A549 (cell line): ENCODE measurements at regions not wholly inside any gene's neighbourhood (a gene's known extent, or its start where the extent isn't known, plus 50 kb on each side); places are given as distances from the start of the nearest gene placed in this dataset.

Experiments used
- ATAC-seq, 2 experiments: fragments of 200-7000 bp in 1 of 2; fragments of >200 bp in 1 of 2; cut with Nextera tagmentation in 1 of 2; cut with Tn5 transposase in 1 of 2; 3 replicates each; pipeline versions ENCODE4 v1.8.0 to v1.9.1; 2018 to 2020; ENCODE audit warnings: mild to moderate bottlenecking in 1 of 2, moderate library complexity in 1 of 2
- CTCF ChIA-PET: fragments of 300-600 bp; sonication (Branson Sonifier 250); formaldehyde crosslinking; extraction: SDS; loops from one replicate; lab custom pipeline; 2021; ENCODE audit warnings: antibody characterized with exemption, inconsistent platforms; lab: Yijun Ruan, JAX
- POLR2A ChIA-PET: fragments of 350-600 bp; formaldehyde crosslinking; extraction: SDS; loops from one replicate; lab custom pipeline; 2021; ENCODE audit warnings: antibody characterized with exemption, inconsistent platforms; lab: Yijun Ruan, JAX
- DNase-seq, 2 experiments: peaks; one replicate each; pipeline versions ENCODE4 v3.0.0 to v3.0.0-alpha.2; 2011 to 2016; ENCODE audit warnings: low read depth in 1 of 2, low spot score in 1 of 2
- FAIRE-seq: peaks from 2 replicates; lab custom pipeline; 2011; peaks lifted over from hg19 to GRCh38; lab: Jason Lieb, UNC
- H3K27ac ChIP-seq, 2 experiments: fragments of >200 bp; sonication (Bioruptor Twin); formaldehyde crosslinking; 3 replicates each; pipeline ENCODE4 v1.5.1; 2016 to 2017
- H3K4me1 ChIP-seq: fragments of >200 bp; sonication (Bioruptor Twin); formaldehyde crosslinking; 3 replicates; pipeline ENCODE4 v1.6.1; 2016
- H3K4me2 ChIP-seq: fragments of >200 bp; sonication (Bioruptor Twin); formaldehyde crosslinking; 3 replicates; pipeline ENCODE4 v1.6.1; 2016
- H3K4me3 ChIP-seq: fragments of >200 bp; sonication (Bioruptor Twin); formaldehyde crosslinking; 3 replicates; pipeline ENCODE4 v1.5.1; 2016
- H3K9me3 ChIP-seq: fragments of >200 bp; sonication (Bioruptor Twin); formaldehyde crosslinking; 3 replicates; pipeline ENCODE4 v1.6.1; 2016
- CBX8 ChIP-seq: fragments of 200-600 bp; sonication (generic); IDR thresholded peaks from 2 replicates; pipeline ENCODE4 v1.6.1; 2016
- CHD2 ChIP-seq: fragments of 150-350 bp; IDR thresholded peaks from 2 replicates; pipeline ENCODE4 v1.6.1; 2014; ENCODE audit warnings: low read length; ENCODE audit not compliant: partially characterized antibody
- EHF ChIP-seq: fragments of 250-450 bp; sonication (Bioruptor Pico); IDR thresholded peaks from 2 replicates; pipeline ENCODE4 v1.5.0; 2020; ENCODE audit warnings: mild to moderate bottlenecking
- EHMT2 ChIP-seq: fragments of 200-600 bp; sonication (generic); IDR thresholded peaks from 2 replicates; pipeline ENCODE4 v1.6.1; 2016; ENCODE audit warnings: antibody characterized with exemption, low read depth, mild to moderate bottlenecking, moderate library complexity
- ESRRA ChIP-seq: fragments of 150-350 bp; IDR thresholded peaks from 2 replicates; pipeline ENCODE4 v1.6.1; 2014; ENCODE audit warnings: mild to moderate bottlenecking, low read length, borderline replicate concordance
- FOXS1 ChIP-seq: fragments of 250-450 bp; sonication (Bioruptor Pico); IDR thresholded peaks from 2 replicates; pipeline ENCODE4 v1.5.0; 2020; ENCODE audit warnings: mild to moderate bottlenecking, moderate library complexity
- JUN ChIP-seq, 2 experiments: fragments of >200 bp; sonication (Bioruptor Twin); formaldehyde crosslinking; IDR thresholded peaks; 2 replicates in 1 of 2; 3 replicates in 1 of 2; pipeline ENCODE4 v1.6.1; 2016 to 2017
- JUNB ChIP-seq: fragments of >200 bp; sonication (Bioruptor Twin); formaldehyde crosslinking; IDR thresholded peaks from 2 replicates; pipeline ENCODE4 v1.6.1; 2016
- KDM5A ChIP-seq: fragments of 200-600 bp; sonication (generic); IDR thresholded peaks from 2 replicates; pipeline ENCODE4 v1.6.1; 2016; ENCODE audit warnings: antibody characterized with exemption, mild to moderate bottlenecking
- NPAS2 ChIP-seq: fragments of 250-450 bp; sonication (Bioruptor Pico); IDR thresholded peaks from 2 replicates; pipeline ENCODE4 v1.8.0; 2022; ENCODE audit warnings: mild to moderate bottlenecking, moderate library complexity, borderline replicate concordance
- NR3C1 ChIP-seq: fragments of >200 bp; sonication (Bioruptor Twin); formaldehyde crosslinking; IDR thresholded peaks from 3 replicates; pipeline ENCODE4 v1.6.1; 2017
- RFX5 ChIP-seq: fragments of 450-650 bp; IDR thresholded peaks from 2 replicates; pipeline ENCODE4 v1.7.1; 2014; ENCODE audit warnings: antibody characterized with exemption, mild to moderate bottlenecking, moderate library complexity
- TFCP2L1 ChIP-seq: fragments of 250-450 bp; sonication (Bioruptor Pico); IDR thresholded peaks from 2 replicates; pipeline ENCODE4 v1.5.0; 2021; ENCODE audit warnings: mild to moderate bottlenecking
- WGBS: methylation state at CpG from one replicate; pipeline ENCODE4 v1.1.6; 2017; ENCODE audit errors: missing lambda C conversion rate; 5-methylcytosine and 5-hydroxymethylcytosine counted together
- TF ChIP-seq, protein P1 (sequence below): fragments of 250-450 bp; sonication (Bioruptor Pico); IDR thresholded peaks from 2 replicates; pipeline ENCODE4 v1.5.0; 2020; ENCODE audit warnings: low read depth, mild to moderate bottlenecking, moderate library complexity
- TF ChIP-seq, protein P2 (sequence below): fragments of 150-350 bp; IDR thresholded peaks from 2 replicates; pipeline ENCODE4 v1.6.1; 2014; ENCODE audit warnings: low read depth, mild to moderate bottlenecking, low read length
- TF ChIP-seq, protein P3 (sequence below): IDR thresholded peaks from 2 replicates; pipeline ENCODE4 v1.6.1; 2012
- TF ChIP-seq, protein P4 (sequence below): IDR thresholded peaks from 2 replicates; pipeline ENCODE4 v1.6.1; 2012
- TF ChIP-seq, protein P5 (sequence below): fragments of >200 bp; sonication (Bioruptor Twin); formaldehyde crosslinking; IDR thresholded peaks from 3 replicates; pipeline ENCODE4 v1.5.1; 2016
- TF ChIP-seq, protein P6 (sequence below): fragments of 450-650 bp; IDR thresholded peaks from 2 replicates; pipeline ENCODE4 v1.6.1; 2014; ENCODE audit warnings: antibody characterized with exemption

DNA sequence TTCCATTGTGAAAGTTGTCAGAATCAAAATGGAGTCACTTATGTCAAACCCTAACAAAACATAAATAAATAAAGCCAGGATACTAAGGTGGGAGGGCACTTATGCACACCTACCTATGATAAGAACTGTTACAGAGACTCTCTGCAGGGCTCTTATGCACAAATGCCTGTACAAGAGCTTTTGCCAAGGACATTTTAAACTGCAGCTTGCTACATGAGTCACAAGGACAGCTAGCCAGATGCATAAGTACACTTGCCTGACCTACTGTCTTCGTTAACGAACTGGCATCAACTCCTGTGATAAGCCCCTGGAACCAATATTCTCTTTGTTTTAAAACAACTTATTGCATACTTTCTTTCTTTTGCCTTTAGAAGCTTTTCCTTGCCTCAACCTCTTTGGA lies 152.9 kb upstream of the SPEF2 start (continued):
- TF ChIP-seq, protein P1, sequence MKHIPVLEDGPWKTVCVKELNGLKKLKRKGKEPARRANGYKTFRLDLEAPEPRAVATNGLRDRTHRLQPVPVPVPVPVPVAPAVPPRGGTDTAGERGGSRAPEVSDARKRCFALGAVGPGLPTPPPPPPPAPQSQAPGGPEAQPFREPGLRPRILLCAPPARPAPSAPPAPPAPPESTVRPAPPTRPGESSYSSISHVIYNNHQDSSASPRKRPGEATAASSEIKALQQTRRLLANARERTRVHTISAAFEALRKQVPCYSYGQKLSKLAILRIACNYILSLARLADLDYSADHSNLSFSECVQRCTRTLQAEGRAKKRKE (CRISPR knock-in tag): no peak
- TF ChIP-seq JUN (IDR thresholded peaks at IDR 0.05) (no peak), RFX5 (no peak)

DNA sequence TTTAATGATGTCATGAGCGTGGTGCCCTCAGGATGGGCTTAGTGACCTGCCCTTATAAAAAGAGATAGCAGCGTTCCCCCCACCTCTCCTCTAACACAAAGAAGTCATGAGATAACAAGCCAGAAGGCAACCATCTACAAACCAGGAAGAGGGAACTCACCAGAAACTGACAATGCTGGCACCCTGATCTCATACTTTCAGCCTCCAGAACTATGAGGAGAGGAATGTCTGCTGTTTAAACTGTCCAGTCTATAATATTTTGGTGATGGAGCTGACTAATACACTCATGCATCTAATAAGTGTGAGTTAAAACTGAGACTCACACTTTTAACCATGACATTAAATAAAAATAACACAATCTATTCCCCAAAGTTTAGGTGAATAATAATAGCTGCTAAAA lies 156.1 kb upstream of the SPEF2 start:
- Histone ChIP-seq H3K27ac (no peak overlapping the region), H3K4me3 (no peak overlapping the region), H3K9me3 (no peaks in the 10 kb centered on the region), H3K4me1 (no peaks in the 10 kb centered on the region), H3K4me2 (no peak overlapping the region)
- DNase-seq: no peak
- ChIA-PET POLR2A (no interaction called here), CTCF (no interaction called here)
- TF ChIP-seq TFCP2L1 (CRISPR knock-in tag) (no peak), FOXS1 (CRISPR knock-in tag) (no peak), CHD2 (no peak), NR3C1 (no peak), CBX8 (no peak), NPAS2 (CRISPR knock-in tag) (no peak), ESRRA (no peak), KDM5A (no peak), JUN (IDR thresholded peaks at IDR 0.05) (no peak), EHMT2 (no peak)
- TF ChIP-seq, protein P2, sequence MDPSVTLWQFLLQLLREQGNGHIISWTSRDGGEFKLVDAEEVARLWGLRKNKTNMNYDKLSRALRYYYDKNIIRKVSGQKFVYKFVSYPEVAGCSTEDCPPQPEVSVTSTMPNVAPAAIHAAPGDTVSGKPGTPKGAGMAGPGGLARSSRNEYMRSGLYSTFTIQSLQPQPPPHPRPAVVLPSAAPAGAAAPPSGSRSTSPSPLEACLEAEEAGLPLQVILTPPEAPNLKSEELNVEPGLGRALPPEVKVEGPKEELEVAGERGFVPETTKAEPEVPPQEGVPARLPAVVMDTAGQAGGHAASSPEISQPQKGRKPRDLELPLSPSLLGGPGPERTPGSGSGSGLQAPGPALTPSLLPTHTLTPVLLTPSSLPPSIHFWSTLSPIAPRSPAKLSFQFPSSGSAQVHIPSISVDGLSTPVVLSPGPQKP: no peak
- TF ChIP-seq, protein P3, sequence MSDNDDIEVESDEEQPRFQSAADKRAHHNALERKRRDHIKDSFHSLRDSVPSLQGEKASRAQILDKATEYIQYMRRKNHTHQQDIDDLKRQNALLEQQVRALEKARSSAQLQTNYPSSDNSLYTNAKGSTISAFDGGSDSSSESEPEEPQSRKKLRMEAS: no peak
- TF ChIP-seq, protein P4, sequence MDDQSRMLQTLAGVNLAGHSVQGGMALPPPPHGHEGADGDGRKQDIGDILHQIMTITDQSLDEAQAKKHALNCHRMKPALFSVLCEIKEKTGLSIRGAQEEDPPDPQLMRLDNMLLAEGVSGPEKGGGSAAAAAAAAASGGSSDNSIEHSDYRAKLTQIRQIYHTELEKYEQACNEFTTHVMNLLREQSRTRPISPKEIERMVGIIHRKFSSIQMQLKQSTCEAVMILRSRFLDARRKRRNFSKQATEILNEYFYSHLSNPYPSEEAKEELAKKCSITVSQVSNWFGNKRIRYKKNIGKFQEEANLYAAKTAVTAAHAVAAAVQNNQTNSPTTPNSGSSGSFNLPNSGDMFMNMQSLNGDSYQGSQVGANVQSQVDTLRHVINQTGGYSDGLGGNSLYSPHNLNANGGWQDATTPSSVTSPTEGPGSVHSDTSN: no peak
- TF ChIP-seq, protein P5, sequence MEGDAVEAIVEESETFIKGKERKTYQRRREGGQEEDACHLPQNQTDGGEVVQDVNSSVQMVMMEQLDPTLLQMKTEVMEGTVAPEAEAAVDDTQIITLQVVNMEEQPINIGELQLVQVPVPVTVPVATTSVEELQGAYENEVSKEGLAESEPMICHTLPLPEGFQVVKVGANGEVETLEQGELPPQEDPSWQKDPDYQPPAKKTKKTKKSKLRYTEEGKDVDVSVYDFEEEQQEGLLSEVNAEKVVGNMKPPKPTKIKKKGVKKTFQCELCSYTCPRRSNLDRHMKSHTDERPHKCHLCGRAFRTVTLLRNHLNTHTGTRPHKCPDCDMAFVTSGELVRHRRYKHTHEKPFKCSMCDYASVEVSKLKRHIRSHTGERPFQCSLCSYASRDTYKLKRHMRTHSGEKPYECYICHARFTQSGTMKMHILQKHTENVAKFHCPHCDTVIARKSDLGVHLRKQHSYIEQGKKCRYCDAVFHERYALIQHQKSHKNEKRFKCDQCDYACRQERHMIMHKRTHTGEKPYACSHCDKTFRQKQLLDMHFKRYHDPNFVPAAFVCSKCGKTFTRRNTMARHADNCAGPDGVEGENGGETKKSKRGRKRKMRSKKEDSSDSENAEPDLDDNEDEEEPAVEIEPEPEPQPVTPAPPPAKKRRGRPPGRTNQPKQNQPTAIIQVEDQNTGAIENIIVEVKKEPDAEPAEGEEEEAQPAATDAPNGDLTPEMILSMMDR: no peak
- no peak for FAIRE-seq
- 0% methylated on average over 2 of the region's 2 CpGs for WGBS
- ATAC-seq: no peak

DNA sequence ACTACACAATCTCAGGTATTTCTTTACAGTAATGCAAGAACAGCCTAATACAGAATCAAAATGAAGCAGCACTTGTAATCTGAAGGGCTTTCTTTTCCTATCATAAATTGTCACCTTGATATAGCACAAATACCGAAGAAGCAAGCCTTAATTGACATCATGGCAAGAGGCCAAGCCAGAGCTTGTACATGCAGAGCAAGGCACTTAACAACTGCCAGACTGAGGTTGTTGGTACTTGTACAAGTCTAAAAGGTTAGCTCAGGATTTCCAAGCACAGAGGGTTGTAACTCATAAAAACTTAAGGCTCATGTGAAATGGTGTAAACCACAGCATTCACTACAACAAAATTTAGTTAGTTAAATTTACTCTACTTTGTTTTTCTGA lies 158.8 kb upstream of the SPEF2 start:
- FAIRE-seq: no peak
- TF ChIP-seq JUNB (no peak), EHF (CRISPR knock-in tag) (no peak)
- TF ChIP-seq, protein P6, sequence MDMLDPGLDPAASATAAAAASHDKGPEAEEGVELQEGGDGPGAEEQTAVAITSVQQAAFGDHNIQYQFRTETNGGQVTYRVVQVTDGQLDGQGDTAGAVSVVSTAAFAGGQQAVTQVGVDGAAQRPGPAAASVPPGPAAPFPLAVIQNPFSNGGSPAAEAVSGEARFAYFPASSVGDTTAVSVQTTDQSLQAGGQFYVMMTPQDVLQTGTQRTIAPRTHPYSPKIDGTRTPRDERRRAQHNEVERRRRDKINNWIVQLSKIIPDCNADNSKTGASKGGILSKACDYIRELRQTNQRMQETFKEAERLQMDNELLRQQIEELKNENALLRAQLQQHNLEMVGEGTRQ: no peak
- Histone ChIP-seq H3K4me2 (no peak overlapping the region), H3K9me3 (no peaks in the 10 kb centered on the region), H3K4me1 (no peaks in the 10 kb centered on the region), H3K27ac (no peak overlapping the region), H3K4me3 (no peak overlapping the region)
- ATAC-seq: no peak
- ChIA-PET CTCF (interaction anchor here (1.7 kb wide), 1 partner anchor 12 kb away, joined by 8 read pairs; no protein-coding TSS in a partner anchor), POLR2A (no interaction called here)
- WGBS: 16% methylated on average over 1 of the region's 1 CpG
- DNase-seq: no peak
